ENCODE measurements at regions not wholly inside any gene's neighbourhood (a gene's known extent, or its start where the extent isn't known, plus 50 kb on each side); places are given as distances from the start of the nearest gene placed in this dataset.

GRCh38 chr7:36802459-36803135 is 78.3 kb upstream of the AOAH start:
- no peak for DNase-seq

GRCh38 chr7:36796850-36797536 is 72.7 kb upstream of the AOAH start:
- no peak for DNase-seq

- DNase-seq, result no peak
Observed at GRCh38 chr7:36795451-36796021, 71.2 kb upstream of the AOAH start.

- DNase-seq, result no peak
Observed at GRCh38 chr7:36794689-36795088, 70.4 kb upstream of the AOAH start.

GRCh38 chr7:36792421-36792820 is 68.1 kb upstream of the AOAH start:
- DNase-seq, result no peak

- no peak for DNase-seq
Observed at GRCh38 chr7:36790311-36790787, 66.1 kb upstream of the AOAH start.

GRCh38 chr7:36788825-36789470 is 64.7 kb upstream of the AOAH start:
- no peak for DNase-seq

GRCh38 chr7:36787933-36788378 is 63.7 kb upstream of the AOAH start:
- no peak for DNase-seq

GRCh38 chr7:36784991-36785940 is 61.0 kb upstream of the AOAH start:
- DNase-seq, result peak; percentile 24

GRCh38 chr7:36781011-36781738 is 56.9 kb upstream of the AOAH start:
- DNase-seq, result no peak

GRCh38 chr7:36777855-36778254 is 53.6 kb upstream of the AOAH start:
- DNase-seq, result no peak

- no peak for DNase-seq
Observed at GRCh38 chr7:36777062-36777461, 52.8 kb upstream of the AOAH start.

- no peak for DNase-seq
Observed at GRCh38 chr7:36775676-36776075, 51.4 kb upstream of the AOAH start.

GRCh38 chr7:36775061-36775620 is 50.8 kb upstream of the AOAH start:
- DNase-seq, result no peak
